HEK293 (cell line): ENCODE measurements at regions not wholly inside any gene's neighbourhood (a gene's known extent, or its start where the extent isn't known, plus 50 kb on each side); places are given as distances from the start of the nearest gene placed in this dataset.
"Not testable (repeated sequence)": the region's sequence is repeated elsewhere in the genome, so short reads cannot be mapped to it uniquely, and the experiment has no call there.

Source experiments
- SCRT2 ChIP-seq: fragments of 450-650 bp; formaldehyde crosslinking; IDR thresholded peaks from 2 replicates; pipeline ENCODE4 v1.5.1; 2016; ENCODE audit warnings: missing biosample characterization, missing genetic modification characterization
- SP7 ChIP-seq: fragments of 450-650 bp; formaldehyde crosslinking; IDR thresholded peaks from 2 replicates; pipeline ENCODE4 v1.5.1; 2016; ENCODE audit warnings: missing biosample characterization, missing genetic modification characterization
- ZBTB10 ChIP-seq: fragments of 450-650 bp; formaldehyde crosslinking; IDR thresholded peaks from 2 replicates; pipeline ENCODE4 v1.5.1; 2016; ENCODE audit warnings: missing biosample characterization, missing genetic modification characterization
- ZNF394 ChIP-seq: fragments of 450-650 bp; formaldehyde crosslinking; IDR thresholded peaks from 2 replicates; pipeline ENCODE4 v1.5.1; 2016; ENCODE audit warnings: missing biosample characterization, missing genetic modification characterization, mild to moderate bottlenecking, moderate library complexity, borderline replicate concordance
- ZNF585B ChIP-seq: fragments of 450-650 bp; formaldehyde crosslinking; IDR thresholded peaks from 2 replicates; pipeline ENCODE4 v1.5.1; 2016; ENCODE audit warnings: missing biosample characterization, missing genetic modification characterization
- ZNF747 ChIP-seq: fragments of 450-650 bp; formaldehyde crosslinking; IDR thresholded peaks from 2 replicates; pipeline ENCODE4 v1.5.1; 2016; ENCODE audit warnings: missing biosample characterization, missing genetic modification characterization
- ZNF768 ChIP-seq: fragments of 450-650 bp; formaldehyde crosslinking; IDR thresholded peaks from 2 replicates; pipeline ENCODE4 v1.5.1; 2018; ENCODE audit warnings: missing biosample characterization, mild to moderate bottlenecking, missing genetic modification characterization
- TF ChIP-seq, protein P1 (sequence below): fragments of 450-650 bp; formaldehyde crosslinking; IDR thresholded peaks from 2 replicates; pipeline ENCODE4 v1.5.1; 2016; ENCODE audit warnings: missing biosample characterization, missing genetic modification characterization
- TF ChIP-seq, protein P2 (sequence below): fragments of 450-650 bp; formaldehyde crosslinking; IDR thresholded peaks from 2 replicates; pipeline ENCODE4 v1.5.1; 2016; ENCODE audit warnings: missing biosample characterization, missing genetic modification characterization
- TF ChIP-seq, protein P3 (sequence below): fragments of 450-650 bp; formaldehyde crosslinking; IDR thresholded peaks from 2 replicates; pipeline ENCODE4 v1.5.1; 2016; ENCODE audit warnings: missing biosample characterization, missing genetic modification characterization
- TF ChIP-seq, protein P4 (sequence below): fragments of 450-650 bp; formaldehyde crosslinking; IDR thresholded peaks from 2 replicates; pipeline ENCODE4 v1.5.1; 2016; ENCODE audit warnings: missing biosample characterization, missing genetic modification characterization, low read depth

DNA sequence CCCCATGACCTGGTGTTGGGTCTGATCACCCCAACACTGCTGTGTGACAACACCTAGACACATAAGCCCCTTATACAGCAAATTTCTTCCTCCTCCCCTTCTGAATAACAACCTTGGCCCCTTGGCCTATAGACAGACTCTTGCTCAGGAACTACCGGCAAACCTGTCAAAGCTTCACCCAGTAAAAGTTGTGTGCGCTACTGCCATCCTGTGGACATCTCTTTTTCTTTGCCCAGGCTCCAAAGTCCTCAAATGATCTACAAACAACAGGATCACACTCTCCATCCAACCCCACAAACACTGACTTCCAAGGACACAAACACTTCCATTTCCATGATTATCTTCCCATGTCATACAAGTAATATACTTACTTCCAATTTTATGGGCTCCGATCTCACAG is 1265.8 kb downstream of the RPIA start:
- TF ChIP-seq, protein P1, sequence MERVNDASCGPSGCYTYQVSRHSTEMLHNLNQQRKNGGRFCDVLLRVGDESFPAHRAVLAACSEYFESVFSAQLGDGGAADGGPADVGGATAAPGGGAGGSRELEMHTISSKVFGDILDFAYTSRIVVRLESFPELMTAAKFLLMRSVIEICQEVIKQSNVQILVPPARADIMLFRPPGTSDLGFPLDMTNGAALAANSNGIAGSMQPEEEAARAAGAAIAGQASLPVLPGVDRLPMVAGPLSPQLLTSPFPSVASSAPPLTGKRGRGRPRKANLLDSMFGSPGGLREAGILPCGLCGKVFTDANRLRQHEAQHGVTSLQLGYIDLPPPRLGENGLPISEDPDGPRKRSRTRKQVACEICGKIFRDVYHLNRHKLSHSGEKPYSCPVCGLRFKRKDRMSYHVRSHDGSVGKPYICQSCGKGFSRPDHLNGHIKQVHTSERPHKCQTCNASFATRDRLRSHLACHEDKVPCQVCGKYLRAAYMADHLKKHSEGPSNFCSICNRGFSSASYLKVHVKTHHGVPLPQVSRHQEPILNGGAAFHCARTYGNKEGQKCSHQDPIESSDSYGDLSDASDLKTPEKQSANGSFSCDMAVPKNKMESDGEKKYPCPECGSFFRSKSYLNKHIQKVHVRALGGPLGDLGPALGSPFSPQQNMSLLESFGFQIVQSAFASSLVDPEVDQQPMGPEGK (tag by site-specific recombination) = not testable (repeated sequence)
- TF ChIP-seq, protein P2, sequence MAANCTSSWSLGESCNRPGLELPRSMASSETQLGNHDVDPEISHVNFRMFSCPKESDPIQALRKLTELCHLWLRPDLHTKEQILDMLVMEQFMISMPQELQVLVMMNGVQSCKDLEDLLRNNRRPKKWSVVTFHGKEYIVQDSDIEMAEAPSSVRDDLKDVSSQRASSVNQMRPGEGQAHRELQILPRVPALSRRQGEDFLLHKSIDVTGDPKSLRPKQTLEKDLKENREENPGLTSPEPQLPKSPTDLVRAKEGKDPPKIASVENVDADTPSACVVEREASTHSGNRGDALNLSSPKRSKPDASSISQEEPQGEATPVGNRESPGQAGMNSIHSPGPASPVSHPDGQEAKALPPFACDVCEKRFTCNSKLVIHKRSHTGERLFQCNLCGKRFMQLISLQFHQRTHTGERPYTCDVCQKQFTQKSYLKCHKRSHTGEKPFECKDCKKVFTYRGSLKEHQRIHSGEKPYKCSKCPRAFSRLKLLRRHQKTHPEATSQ (tag by site-specific recombination) = not testable (repeated sequence)
- TF ChIP-seq, protein P3, sequence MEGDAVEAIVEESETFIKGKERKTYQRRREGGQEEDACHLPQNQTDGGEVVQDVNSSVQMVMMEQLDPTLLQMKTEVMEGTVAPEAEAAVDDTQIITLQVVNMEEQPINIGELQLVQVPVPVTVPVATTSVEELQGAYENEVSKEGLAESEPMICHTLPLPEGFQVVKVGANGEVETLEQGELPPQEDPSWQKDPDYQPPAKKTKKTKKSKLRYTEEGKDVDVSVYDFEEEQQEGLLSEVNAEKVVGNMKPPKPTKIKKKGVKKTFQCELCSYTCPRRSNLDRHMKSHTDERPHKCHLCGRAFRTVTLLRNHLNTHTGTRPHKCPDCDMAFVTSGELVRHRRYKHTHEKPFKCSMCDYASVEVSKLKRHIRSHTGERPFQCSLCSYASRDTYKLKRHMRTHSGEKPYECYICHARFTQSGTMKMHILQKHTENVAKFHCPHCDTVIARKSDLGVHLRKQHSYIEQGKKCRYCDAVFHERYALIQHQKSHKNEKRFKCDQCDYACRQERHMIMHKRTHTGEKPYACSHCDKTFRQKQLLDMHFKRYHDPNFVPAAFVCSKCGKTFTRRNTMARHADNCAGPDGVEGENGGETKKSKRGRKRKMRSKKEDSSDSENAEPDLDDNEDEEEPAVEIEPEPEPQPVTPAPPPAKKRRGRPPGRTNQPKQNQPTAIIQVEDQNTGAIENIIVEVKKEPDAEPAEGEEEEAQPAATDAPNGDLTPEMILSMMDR (tag by site-specific recombination) = not testable (repeated sequence)
- TF ChIP-seq ZBTB10; ZNF585B; SCRT2 (tag by site-specific recombination); ZNF768; SP7 (tag by site-specific recombination); ZNF394 (tag by site-specific recombination); ZNF747 (tag by site-specific recombination): not testable (repeated sequence)
- TF ChIP-seq, protein P4, sequence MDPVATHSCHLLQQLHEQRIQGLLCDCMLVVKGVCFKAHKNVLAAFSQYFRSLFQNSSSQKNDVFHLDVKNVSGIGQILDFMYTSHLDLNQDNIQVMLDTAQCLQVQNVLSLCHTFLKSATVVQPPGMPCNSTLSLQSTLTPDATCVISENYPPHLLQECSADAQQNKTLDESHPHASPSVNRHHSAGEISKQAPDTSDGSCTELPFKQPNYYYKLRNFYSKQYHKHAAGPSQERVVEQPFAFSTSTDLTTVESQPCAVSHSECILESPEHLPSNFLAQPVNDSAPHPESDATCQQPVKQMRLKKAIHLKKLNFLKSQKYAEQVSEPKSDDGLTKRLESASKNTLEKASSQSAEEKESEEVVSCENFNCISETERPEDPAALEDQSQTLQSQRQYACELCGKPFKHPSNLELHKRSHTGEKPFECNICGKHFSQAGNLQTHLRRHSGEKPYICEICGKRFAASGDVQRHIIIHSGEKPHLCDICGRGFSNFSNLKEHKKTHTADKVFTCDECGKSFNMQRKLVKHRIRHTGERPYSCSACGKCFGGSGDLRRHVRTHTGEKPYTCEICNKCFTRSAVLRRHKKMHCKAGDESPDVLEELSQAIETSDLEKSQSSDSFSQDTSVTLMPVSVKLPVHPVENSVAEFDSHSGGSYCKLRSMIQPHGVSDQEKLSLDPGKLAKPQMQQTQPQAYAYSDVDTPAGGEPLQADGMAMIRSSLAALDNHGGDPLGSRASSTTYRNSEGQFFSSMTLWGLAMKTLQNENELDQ (tag by site-specific recombination) = not testable (repeated sequence)
